ENCODE measurements at regions not wholly inside any gene's neighbourhood (a gene's known extent, or its start where the extent isn't known, plus 50 kb on each side); places are given as distances from the start of the nearest gene placed in this dataset.

DNA sequence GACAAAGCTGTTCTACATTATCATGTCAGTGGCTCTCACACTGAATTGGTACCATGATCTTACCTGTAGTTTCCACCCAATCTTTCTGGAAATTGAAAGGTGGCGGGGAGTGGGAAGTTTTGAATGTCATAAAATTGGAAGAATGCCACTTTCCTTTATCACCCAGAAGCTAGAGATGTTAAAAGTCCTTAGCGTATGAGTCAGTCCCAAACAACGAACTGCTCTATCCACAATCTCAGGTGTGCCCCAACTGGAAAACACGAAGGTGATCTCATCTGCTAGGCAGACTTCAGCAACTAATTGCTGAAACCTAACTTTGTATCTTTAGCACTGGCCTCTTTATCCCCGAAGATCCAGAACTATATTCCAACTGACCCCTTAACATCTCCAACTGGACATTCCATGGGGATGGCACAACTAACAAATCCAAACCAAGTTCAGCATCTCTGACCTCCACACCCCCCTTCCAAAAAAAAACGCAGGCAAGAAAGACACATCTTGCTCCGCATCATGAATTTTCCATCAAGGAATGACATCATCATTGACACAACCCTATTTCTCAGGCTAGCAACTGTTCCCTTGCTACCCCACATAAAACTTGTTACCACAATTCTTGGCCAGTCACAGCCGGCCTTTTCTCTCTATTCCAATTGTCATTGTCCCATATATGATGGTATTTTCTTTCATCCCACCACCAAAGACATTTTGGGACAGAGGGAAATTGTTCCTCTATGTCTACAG is 175.4 kb downstream of the KLF12 start:
- Histone ChIP-seq H3K4me2 (ENCODE audit: low read length) (no peak overlapping the region), H3K79me2 (replicated peaks; ENCODE audit: insufficient read depth, low read length) (peaks cover 15% of the 10 kb centered on the region), H3K36me3 (ENCODE audit: insufficient read depth, low read length) (no peaks in the 10 kb centered on the region), H3K9ac (ENCODE audit: low read length) (no peak overlapping the region), H2AFZ (ENCODE audit: low read depth, low read length) (no peak overlapping the region), H3K9me2 (ENCODE audit: insufficient read depth, low read length) (no peaks in the 10 kb centered on the region), H3K27ac (ENCODE audit: low read length) (no peak overlapping the region), H4K20me1 (ENCODE audit: insufficient read depth) (no peaks in the 10 kb centered on the region), H3K4me3 (ENCODE audit: low read length) (no peak overlapping the region), H3F3A (ENCODE audit: insufficient read depth, low read length, poor library complexity, severe bottlenecking) (no peaks in the 10 kb centered on the region), H3K9me3 (ENCODE audit: low read length) (no peaks in the 10 kb centered on the region), H3K27me3 (ENCODE audit: insufficient read depth, low read depth, low read length) (no peaks in the 10 kb centered on the region)
- TF ChIP-seq MXI1 (conservative IDR thresholded peaks at IDR 0.05; ENCODE audit: poor library complexity, severe bottlenecking) (no peak), RAD21 (conservative IDR thresholded peaks at IDR 0.05) (no peak), EP300 (conservative IDR thresholded peaks at IDR 0.05; ENCODE audit: poor library complexity, severe bottlenecking) (no peak), TAF1 (IDR thresholded peaks at IDR 0.05; ENCODE audit: low read depth) (no peak), EZH2 (IDR thresholded peaks at IDR 0.05; ENCODE audit: borderline replicate concordance, insufficient read depth, low read length, poor library complexity, severe bottlenecking) (no peak), REST (IDR thresholded peaks at IDR 0.05; ENCODE audit: borderline replicate concordance) (no peak), POLR2AphosphoS5 (IDR thresholded peaks at IDR 0.05) (no peak), SMC3 (conservative IDR thresholded peaks at IDR 0.05; ENCODE audit: poor library complexity) (no peak)
- TF ChIP-seq, protein P1, sequence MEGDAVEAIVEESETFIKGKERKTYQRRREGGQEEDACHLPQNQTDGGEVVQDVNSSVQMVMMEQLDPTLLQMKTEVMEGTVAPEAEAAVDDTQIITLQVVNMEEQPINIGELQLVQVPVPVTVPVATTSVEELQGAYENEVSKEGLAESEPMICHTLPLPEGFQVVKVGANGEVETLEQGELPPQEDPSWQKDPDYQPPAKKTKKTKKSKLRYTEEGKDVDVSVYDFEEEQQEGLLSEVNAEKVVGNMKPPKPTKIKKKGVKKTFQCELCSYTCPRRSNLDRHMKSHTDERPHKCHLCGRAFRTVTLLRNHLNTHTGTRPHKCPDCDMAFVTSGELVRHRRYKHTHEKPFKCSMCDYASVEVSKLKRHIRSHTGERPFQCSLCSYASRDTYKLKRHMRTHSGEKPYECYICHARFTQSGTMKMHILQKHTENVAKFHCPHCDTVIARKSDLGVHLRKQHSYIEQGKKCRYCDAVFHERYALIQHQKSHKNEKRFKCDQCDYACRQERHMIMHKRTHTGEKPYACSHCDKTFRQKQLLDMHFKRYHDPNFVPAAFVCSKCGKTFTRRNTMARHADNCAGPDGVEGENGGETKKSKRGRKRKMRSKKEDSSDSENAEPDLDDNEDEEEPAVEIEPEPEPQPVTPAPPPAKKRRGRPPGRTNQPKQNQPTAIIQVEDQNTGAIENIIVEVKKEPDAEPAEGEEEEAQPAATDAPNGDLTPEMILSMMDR (IDR thresholded peaks at IDR 0.05; ENCODE audit: poor library complexity, severe bottlenecking): no peak

- Histone ChIP-seq H2AFZ (ENCODE audit: low read depth, low read length) (no peak overlapping the region), H3K4me3 (ENCODE audit: low read length) (no peak overlapping the region), H4K20me1 (ENCODE audit: insufficient read depth) (no peaks in the 10 kb centered on the region), H3K9ac (ENCODE audit: low read length) (no peak overlapping the region), H3K27ac (ENCODE audit: low read length) (no peak overlapping the region), H3K9me2 (ENCODE audit: insufficient read depth, low read length) (no peaks in the 10 kb centered on the region), H3K36me3 (ENCODE audit: insufficient read depth, low read length) (no peaks in the 10 kb centered on the region), H3K4me2 (ENCODE audit: low read length) (no peak overlapping the region), H3K9me3 (ENCODE audit: low read length) (no peaks in the 10 kb centered on the region), H3K79me2 (replicated peaks; ENCODE audit: insufficient read depth, low read length) (peaks cover 14% of the 10 kb centered on the region), H3F3A (ENCODE audit: insufficient read depth, low read length, poor library complexity, severe bottlenecking) (no peaks in the 10 kb centered on the region), H3K27me3 (ENCODE audit: insufficient read depth, low read depth, low read length) (no peaks in the 10 kb centered on the region)
- TF ChIP-seq, protein P1 (IDR thresholded peaks at IDR 0.05; ENCODE audit: poor library complexity, severe bottlenecking): no peak
Measured at GRCh38 chr13:73957889-73958288, 176.3 kb downstream of the KLF12 start.

All from neural cell (in vitro differentiated cells).